Activated CD4-positive, alpha-beta T cell treated with anti-CD3 and anti-CD28 coated beads, Interleukin-2, amount 50 U/mL, for 24 hours (primary cell): ENCODE measurements at regions not wholly inside any gene's neighbourhood (a gene's known extent, or its start where the extent isn't known, plus 50 kb on each side); places are given as distances from the start of the nearest gene placed in this dataset.
"Not testable (repeated sequence)": the region's sequence is repeated elsewhere in the genome, so short reads cannot be mapped to it uniquely, and the experiment has no call there.

Source experiments
- DNase-seq, 2 donors: peaks; one replicate each; pipeline ENCODE4 v3.0.0-alpha.2; 2020; ENCODE audit warnings: low read depth in 1 of 2, low spot score in 1 of 2

- DNase-seq: no peak
These were observed 667.1 kb upstream of the NR2F2 start for GRCh38 chr15:95663156-95664100.

GRCh38 chr15:95664450-95664849 is 666.0 kb upstream of the NR2F2 start:
- no peak for DNase-seq

GRCh38 chr15:95669146-95669922 is 661.2 kb upstream of the NR2F2 start:
- DNase-seq: no peak

- no peak for DNase-seq
These were observed 656.5 kb upstream of the NR2F2 start for GRCh38 chr15:95674031-95674430.

- DNase-seq: no peak
These were observed 654.0 kb upstream of the NR2F2 start for GRCh38 chr15:95676500-95676899.

GRCh38 chr15:95679847-95680582 is 650.5 kb upstream of the NR2F2 start:
- DNase-seq: no peak

- no peak for DNase-seq
These were observed 649.8 kb upstream of the NR2F2 start for GRCh38 chr15:95680728-95681127.

GRCh38 chr15:95681836-95682544 is 648.5 kb upstream of the NR2F2 start:
- DNase-seq: no peak

- no peak for DNase-seq
These were observed 646.4 kb upstream of the NR2F2 start for GRCh38 chr15:95684126-95684525.

GRCh38 chr15:95684693-95685115 is 645.8 kb upstream of the NR2F2 start:
- no peak for DNase-seq

GRCh38 chr15:95687061-95687460 is 643.4 kb upstream of the NR2F2 start:
- DNase-seq: no peak

- DNase-seq: no peak
These were observed 642.8 kb upstream of the NR2F2 start for GRCh38 chr15:95687686-95688085.

GRCh38 chr15:95690631-95691340 is 639.7 kb upstream of the NR2F2 start:
- DNase-seq: no peak

- no peak for DNase-seq
These were observed 636.6 kb upstream of the NR2F2 start for GRCh38 chr15:95693917-95694316.

GRCh38 chr15:95698230-95698629 is 632.3 kb upstream of the NR2F2 start:
- DNase-seq: no peak

- DNase-seq: no peak
These were observed 631.5 kb upstream of the NR2F2 start for GRCh38 chr15:95698951-95699350.

GRCh38 chr15:95699578-95699977 is 630.9 kb upstream of the NR2F2 start:
- DNase-seq: no peak

GRCh38 chr15:95700692-95701091 is 629.8 kb upstream of the NR2F2 start:
- DNase-seq: not testable (repeated sequence)

- DNase-seq: no peak
These were observed 629.1 kb upstream of the NR2F2 start for GRCh38 chr15:95701410-95701809.
